ENCODE measurements at regions not wholly inside any gene's neighbourhood (a gene's known extent, or its start where the extent isn't known, plus 50 kb on each side); places are given as distances from the start of the nearest gene placed in this dataset.
"Not testable (repeated sequence)": the region's sequence is repeated elsewhere in the genome, so short reads cannot be mapped to it uniquely, and the experiment has no call there.

GRCh38 chr13:74751739-74752138, 617.5 kb upstream of the KLF12 start:
- DNase-seq (ENCODE audit: low read depth in 4 of 4, low spot score in 3 of 4): no peak

DNA sequence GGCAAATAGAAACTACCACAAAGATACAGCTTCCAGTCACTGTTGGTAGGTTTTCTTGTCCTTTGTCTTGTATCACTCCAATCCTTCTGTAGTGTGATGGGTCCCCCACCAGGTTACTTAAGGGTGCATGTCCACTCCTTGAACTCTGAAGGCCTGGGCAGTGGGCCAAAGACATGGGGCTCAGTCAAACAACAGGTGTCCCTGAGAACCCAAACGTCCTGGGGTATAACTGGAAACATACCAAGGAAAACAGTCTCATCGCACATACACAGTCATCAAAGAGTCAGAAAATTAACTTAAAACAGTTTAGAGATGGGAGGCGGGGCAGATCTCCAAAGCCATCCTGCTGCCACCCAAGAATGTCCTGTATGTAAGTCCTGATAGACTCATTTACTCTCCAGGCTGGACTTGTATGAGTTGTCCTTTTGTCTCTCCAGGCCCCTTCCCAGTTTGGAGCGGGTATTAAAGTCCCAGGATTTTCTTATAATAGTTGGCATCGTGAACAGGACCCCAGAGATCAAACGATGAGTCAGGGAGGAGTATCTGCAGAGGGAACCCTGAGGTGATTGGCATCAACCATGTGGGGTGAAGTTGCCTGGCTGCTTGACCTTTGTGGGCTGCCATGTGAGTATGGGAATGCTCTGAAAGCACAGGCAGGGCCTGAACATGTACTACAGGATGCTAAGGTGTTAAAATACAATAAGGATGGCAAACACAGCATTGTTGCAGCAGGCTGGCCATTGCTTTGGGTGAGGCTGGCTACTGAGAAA, 613.2 kb upstream of the KLF12 start:
- no peak for DNase-seq (ENCODE audit: low read depth in 4 of 4, low spot score in 3 of 4)

GRCh38 chr13:74743992-74744391, 609.8 kb upstream of the KLF12 start:
- DNase-seq (ENCODE audit: low read depth in 4 of 4, low spot score in 3 of 4): no peak

DNA sequence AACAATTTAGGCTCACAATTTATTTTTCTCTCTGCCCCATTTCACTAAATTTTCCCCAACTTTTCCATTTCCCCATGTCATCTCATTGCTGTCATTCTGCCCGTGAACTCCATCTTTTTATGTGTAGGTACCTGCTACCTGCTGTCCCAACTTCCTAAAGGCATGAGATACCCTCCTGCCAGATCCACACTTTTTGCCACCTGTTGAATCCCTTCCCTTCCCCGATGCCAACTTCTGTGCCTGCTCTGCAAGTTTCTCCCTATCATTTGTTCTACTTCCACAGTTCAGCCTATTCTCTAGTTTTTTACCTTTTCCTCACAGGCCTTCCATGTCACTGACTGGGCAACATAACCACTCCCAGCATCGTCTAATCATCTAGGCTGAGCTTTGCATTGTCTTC, 607.5 kb upstream of the KLF12 start:
- DNase-seq (ENCODE audit: low read depth in 4 of 4, low spot score in 3 of 4): no peak

DNA sequence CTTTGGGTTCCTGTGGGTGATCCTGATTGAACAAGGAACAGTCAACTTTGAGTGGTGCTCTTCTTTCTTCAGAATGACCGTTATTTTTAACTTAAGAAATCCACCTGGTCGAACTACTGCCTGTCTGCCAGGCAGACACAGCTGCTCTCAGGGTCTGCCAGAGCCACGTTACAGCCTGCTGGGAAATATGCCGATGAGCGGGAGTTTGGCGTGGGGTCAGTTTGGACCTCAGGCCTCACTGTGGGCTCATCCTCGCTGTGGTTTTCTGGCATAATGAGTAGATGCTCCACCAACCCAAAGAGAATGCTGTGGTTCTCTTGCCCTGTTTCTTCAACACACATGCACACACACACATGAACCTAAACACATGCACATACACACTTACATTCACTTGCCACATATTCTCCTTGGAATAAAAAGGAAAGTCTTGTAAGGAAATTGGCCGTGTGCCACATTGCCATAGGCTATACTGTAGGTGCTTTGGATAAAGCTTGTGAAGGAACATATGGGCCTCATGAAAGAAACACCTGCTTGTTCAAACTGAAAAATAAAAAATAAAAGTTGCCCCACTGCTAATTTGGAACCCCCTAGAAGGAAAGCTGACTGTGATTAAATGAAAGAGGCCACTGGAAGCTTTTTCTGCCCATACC, 598.7 kb upstream of the KLF12 start:
- no peak for DNase-seq (ENCODE audit: low read depth in 4 of 4, low spot score in 3 of 4)

DNA sequence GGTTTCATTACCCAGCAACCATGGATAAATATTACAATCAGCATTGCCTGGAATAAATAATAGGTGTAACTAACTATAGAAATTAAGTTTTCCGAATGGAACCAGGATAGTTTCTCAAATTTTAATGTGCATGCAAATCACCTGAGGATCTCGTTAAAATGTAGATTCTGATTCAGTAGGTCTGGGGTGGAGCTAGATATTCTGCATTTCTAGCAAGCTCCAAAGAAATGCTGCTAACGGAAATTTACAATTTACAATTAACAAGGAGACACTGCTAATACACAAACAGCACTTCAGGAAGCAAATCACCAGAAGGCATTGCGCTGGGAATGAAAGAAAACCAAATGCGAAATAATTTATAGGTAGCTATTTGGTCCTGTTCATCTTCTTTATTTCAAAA, 597.5 kb upstream of the KLF12 start:
- no peak for DNase-seq (ENCODE audit: low read depth in 4 of 4, low spot score in 3 of 4)

DNA sequence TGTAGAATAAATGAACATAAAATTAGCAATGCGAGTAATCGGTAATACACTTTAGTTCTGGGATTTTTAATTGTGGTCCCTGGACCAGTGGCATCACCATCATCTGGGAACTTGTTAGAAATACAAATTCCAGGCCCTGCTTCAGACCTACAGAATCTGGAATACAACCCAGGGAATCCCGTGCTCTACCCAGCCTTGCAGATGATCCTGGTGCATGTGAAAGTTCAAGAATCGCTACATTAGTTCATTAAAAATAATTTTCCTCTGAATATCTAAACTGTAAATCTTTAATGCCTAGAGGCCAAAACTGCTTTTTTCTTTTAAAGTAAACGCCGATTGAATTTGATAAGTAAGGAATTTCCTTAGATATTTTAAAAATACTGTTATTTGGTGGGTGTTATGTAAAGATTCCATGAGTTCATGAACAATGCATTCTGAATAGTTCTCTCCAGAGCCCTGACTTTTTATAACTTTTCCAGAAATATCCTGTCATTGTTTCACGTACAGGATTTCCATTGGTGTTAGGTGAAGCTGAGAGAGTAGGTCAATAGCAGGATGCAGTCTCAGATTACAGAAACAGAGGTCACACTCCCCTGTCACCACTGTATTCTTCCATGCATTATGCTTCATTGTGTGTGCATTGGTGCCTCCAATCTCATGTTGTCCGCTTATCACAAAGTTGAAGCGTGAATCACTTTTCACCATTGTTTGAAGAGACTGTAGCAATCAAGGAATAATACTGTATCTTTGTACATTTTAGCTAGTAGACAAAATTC, 596.5 kb upstream of the KLF12 start:
- no peak for DNase-seq (ENCODE audit: low read depth in 4 of 4, low spot score in 3 of 4)

GRCh38 chr13:74726206-74726605, 592.0 kb upstream of the KLF12 start:
- no peak for DNase-seq (ENCODE audit: low read depth in 4 of 4, low spot score in 3 of 4)

- not testable (repeated sequence) for DNase-seq (ENCODE audit: low read depth in 4 of 4, low spot score in 3 of 4)
These were observed 584.1 kb upstream of the KLF12 start for GRCh38 chr13:74718232-74718842.

GRCh38 chr13:74715718-74716117, 581.5 kb upstream of the KLF12 start:
- DNase-seq (ENCODE audit: low read depth in 4 of 4, low spot score in 3 of 4): no peak

GRCh38 chr13:74710006-74710405, 575.8 kb upstream of the KLF12 start:
- no peak for DNase-seq (ENCODE audit: low read depth in 4 of 4, low spot score in 3 of 4)

DNA sequence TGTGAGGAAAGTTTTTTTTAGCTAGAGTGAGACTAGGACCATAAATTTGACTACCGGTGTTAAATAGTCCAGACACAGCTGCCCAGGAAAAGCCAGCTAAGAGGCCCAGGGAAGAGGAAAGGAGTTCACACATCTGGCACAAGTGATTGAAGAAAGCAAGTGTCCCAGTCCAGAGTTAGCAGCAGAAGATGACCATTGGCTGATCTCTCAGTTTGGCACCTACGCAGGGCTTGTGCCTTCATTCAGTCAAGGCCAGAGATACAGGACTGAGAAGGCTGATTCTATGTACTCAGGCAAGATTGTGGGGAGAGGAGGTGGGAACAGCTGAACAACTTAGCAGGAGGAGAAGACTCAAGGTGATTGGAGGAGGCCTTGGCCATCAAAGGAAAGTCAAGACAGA, 575.0 kb upstream of the KLF12 start:
- DNase-seq (ENCODE audit: low read depth in 4 of 4, low spot score in 3 of 4): no peak

DNA sequence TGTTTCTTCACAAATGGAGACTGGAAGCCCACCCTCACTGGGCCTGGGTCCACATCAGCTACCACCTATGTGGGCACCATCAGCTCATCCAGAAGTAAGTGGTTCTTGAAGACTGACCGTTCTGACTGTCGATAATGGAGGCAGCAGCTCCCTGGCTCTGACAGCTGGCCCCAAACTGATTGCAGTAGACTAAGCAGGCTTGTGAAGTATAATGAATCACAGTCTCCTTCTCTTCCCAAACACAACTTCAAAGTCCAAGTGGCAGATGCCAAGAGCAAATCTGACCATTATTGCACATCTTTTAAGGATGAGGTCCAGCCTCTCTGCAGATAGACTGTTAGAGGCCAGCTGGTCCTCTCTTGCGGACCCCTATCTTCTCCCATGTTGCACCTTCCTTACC, 574.4 kb upstream of the KLF12 start:
- DNase-seq (ENCODE audit: low read depth in 4 of 4, low spot score in 3 of 4): no peak

DNA sequence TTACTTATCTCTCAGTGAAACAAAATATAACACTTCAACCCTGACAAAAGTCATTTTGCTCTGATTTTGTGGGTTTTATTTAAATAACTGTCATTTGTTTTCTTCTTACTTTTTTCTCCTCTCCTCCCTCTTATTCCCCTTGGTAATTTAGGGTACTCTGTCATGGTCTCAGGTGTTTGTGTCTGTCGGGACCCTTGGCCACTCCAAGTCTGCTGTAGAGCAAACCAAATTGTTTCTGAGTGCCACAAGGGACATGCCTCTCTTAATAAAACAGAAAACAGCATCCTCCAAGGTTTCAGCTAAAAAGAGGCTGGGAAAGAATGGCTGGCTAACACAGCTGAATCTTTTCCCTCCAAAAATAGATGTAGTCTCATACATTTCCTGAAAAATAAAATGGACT, 573.1 kb upstream of the KLF12 start:
- no peak for DNase-seq (ENCODE audit: low read depth in 4 of 4, low spot score in 3 of 4)

- no peak for DNase-seq (ENCODE audit: low read depth in 4 of 4, low spot score in 3 of 4)
These were observed 572.6 kb upstream of the KLF12 start for GRCh38 chr13:74706801-74707200.

DNA sequence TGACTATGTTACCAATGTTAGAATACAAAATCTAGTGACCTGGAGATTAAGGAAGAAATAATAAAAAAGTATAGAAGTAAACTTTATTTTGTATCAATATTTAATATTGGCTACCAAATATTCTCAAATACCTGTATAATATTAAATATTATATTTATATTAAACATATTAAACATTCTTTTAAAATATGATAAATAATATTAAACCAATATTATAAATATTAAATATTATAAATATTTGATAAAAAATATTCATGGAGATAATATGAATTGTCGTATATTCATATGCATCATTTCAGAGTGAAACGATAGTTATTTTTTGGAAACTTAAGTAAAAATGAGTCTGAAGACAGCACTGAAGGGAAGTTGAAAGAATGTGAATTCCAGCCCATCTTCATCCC, 571.2 kb upstream of the KLF12 start:
- no peak for DNase-seq (ENCODE audit: low read depth in 4 of 4, low spot score in 3 of 4)

DNA sequence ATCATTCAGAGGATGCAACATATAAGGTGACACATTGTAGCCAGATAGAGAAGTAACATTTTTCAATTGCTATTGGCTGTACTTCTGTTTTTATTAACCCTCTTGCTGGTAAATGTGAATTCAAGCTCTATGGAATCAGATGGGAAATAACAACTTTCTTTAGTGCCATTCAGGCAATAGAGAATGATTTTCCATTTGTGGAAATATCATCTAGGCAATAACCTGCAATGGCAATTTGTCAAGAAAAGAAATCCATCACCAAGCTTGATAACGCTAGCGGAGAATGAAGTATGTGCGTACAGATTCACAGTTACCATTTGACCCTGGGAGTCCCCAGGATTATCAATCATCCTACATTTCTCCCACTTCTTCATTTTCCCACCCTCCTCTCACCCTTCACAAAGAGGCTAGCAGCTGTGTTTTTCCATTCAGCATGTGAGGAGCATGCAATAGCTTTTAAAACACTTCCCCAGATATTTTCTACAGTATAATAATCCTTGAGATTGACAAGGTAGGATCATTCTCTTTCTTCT, 569.7 kb upstream of the KLF12 start:
- no peak for DNase-seq (ENCODE audit: low read depth in 4 of 4, low spot score in 3 of 4)

DNA sequence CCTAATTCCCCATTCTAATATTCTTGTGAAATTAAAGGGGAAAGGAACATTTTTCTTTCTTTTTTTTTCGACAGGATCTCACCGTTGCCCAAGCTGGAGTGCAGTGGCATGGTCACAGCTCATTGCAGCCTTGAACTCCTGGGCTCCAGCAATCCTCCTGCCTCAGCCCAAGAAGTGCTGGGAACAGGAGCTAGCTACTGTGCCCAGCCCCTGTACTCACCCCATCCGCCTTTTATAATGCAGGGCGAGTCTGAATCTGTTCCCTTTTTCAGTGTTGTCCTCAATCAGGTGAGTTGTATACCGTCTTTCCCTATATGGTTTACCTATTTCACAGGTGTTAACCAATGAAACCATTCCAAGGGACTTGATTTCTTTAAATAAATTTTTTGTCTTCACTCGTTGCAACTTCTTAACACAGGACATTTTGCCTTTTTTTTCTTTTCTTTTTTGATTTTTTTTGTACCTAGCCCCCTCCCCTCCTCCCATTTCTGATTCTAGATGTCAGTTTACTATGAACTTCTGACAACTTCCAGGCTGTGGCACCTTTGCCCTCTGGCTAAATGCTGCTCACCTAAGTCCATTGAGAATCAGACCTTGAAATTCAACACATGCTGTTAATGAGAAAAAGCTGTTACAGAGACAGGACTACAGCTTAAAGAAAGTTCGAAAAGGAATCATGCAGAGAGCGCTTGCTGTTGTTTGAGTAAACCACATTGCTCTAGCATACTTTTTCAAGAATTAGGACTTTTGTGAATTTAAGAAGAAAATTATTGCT, 562.1 kb upstream of the KLF12 start:
- no peak for DNase-seq (ENCODE audit: low read depth in 4 of 4, low spot score in 3 of 4)

- no peak for DNase-seq (ENCODE audit: low read depth in 4 of 4, low spot score in 3 of 4)
These were observed 561.0 kb upstream of the KLF12 start for GRCh38 chr13:74695021-74695800.

Measured in left renal pelvis (tissue), 4 donors.